HepG2 (cell line): ENCODE measurements at regions not wholly inside any gene's neighbourhood (a gene's known extent, or its start where the extent isn't known, plus 50 kb on each side); places are given as distances from the start of the nearest gene placed in this dataset.

Experiments used
- ATAC-seq: fragments of 200-7000 bp; cut with Tn5 transposase; 3 replicates; pipeline ENCODE4 v1.9.1; 2020; ENCODE audit warnings: mild to moderate bottlenecking, moderate library complexity
- BruUV-seq: library from RNA; stranded (reverse); fragments of 400-500 nt; replicated peaks from 2 replicates; lab custom pipeline; 2021; lab: Mats Ljungman, UMichigan
- CTCF ChIA-PET: fragments of 300-600 bp; formaldehyde crosslinking; extraction: SDS; loops from one replicate; lab custom pipeline; 2021; ENCODE audit warnings: low total read pairs, inconsistent platforms, low intra/inter-chr PET ratio; lab: Yijun Ruan, JAX
- POLR2A ChIA-PET: fragments of 350-600 bp; sonication (Branson Sonifier 250); formaldehyde crosslinking; loops from one replicate; lab custom pipeline; 2020; ENCODE audit warnings: antibody characterized with exemption, inconsistent platforms; lab: Yijun Ruan, JAX
- DNase-seq: peaks from one replicate; pipeline ENCODE4 v3.0.0-alpha.2; 2015; ENCODE audit warnings: low spot score
- FAIRE-seq: peaks from 3 replicates; lab custom pipeline; 2011; peaks lifted over from hg19 to GRCh38; lab: Jason Lieb, UNC
- H2AFZ ChIP-seq: one replicate; pipeline ENCODE4 v1.6.1; 2011; ENCODE audit warnings: low read length, inconsistent platforms
- H3K27ac ChIP-seq: fragments of 300-600 bp; 3 replicates; pipeline ENCODE4 v1.8.0; 2011; ENCODE audit warnings: mixed run types, mild to moderate bottlenecking, mixed read lengths, low read length, inconsistent platforms; ENCODE audit not compliant: insufficient read depth; ENCODE audit errors: extremely low read length
- H3K27me3 ChIP-seq, 2 experiments: fragments of 200-600 bp in 1 of 2; 2 replicates in 1 of 2; 3 replicates in 1 of 2; pipeline versions ENCODE4 v1.6.0 to v1.8.0; 2011; ENCODE audit warnings: low read length in 2 of 2, mild to moderate bottlenecking in 2 of 2, moderate library complexity in 2 of 2, inconsistent platforms in 1 of 2; ENCODE audit not compliant: insufficient read depth in 2 of 2, control insufficient read depth in 1 of 2
- H3K36me3 ChIP-seq, 2 experiments: fragments of 200-600 bp in 1 of 2; replicated peaks in 1 of 2; 2 replicates in 1 of 2; 3 replicates in 1 of 2; pipeline versions ENCODE4 v1.5.1 to v1.8.0; 2011; ENCODE audit warnings: low read length in 2 of 2, inconsistent platforms in 1 of 2; ENCODE audit not compliant: insufficient read depth in 2 of 2, control insufficient read depth in 1 of 2
- H3K4me1 ChIP-seq: 2 replicates; pipeline ENCODE4 v1.5.1; 2012; ENCODE audit warnings: low read length, inconsistent platforms; ENCODE audit not compliant: insufficient read depth
- H3K4me2 ChIP-seq: 2 replicates; pipeline ENCODE4 v1.6.0; 2011; ENCODE audit warnings: low read depth, low read length, inconsistent platforms
- H3K4me3 ChIP-seq, 3 experiments: fragments of 200-600 bp in 1 of 3; sonication (generic), shearing (Covaris generic) in 1 of 3; replicated peaks in 1 of 3; 2 replicates each; pipeline ENCODE4 v1.5.1; 2011 to 2016; ENCODE audit warnings: low read length in 3 of 3, inconsistent platforms in 2 of 3, low read depth in 2 of 3, mild to moderate bottlenecking in 2 of 3, control low read depth in 1 of 3, mixed read lengths in 1 of 3; ENCODE audit not compliant: insufficient read depth in 1 of 3
- H3K79me2 ChIP-seq: one replicate; pipeline ENCODE4 v1.6.1; 2011; ENCODE audit warnings: low read length, inconsistent platforms; ENCODE audit not compliant: insufficient read depth
- H3K9ac ChIP-seq: 2 replicates; pipeline ENCODE4 v1.6.0; 2011; ENCODE audit warnings: mild to moderate bottlenecking, low read depth, low read length, inconsistent platforms; ENCODE audit not compliant: insufficient read depth
- H3K9me3 ChIP-seq: 2 replicates; pipeline ENCODE4 v1.5.1; 2012; ENCODE audit warnings: mild to moderate bottlenecking, low read length
- H4K20me1 ChIP-seq: 2 replicates; pipeline ENCODE4 v1.6.0; 2011; ENCODE audit warnings: inconsistent platforms, mild to moderate bottlenecking, low read length, moderate library complexity; ENCODE audit not compliant: insufficient read depth
- CCDC6 ChIP-seq: sonication (generic); formaldehyde crosslinking; IDR thresholded peaks from 2 replicates; pipeline ENCODE4 v1.8.1; 2022; ENCODE audit warnings: mild to moderate bottlenecking, missing genetic modification reagents, moderate library complexity
- EED ChIP-seq: sonication (generic); formaldehyde crosslinking; IDR thresholded peaks from 2 replicates; pipeline ENCODE4 v1.5.0; 2020; ENCODE audit warnings: mild to moderate bottlenecking, missing genetic modification reagents
- NPAS2 ChIP-seq: sonication (generic); formaldehyde crosslinking; IDR thresholded peaks from 2 replicates; pipeline ENCODE4 v1.8.0; 2022; ENCODE audit warnings: mild to moderate bottlenecking, missing genetic modification reagents, borderline replicate concordance
- RAD51 ChIP-seq: fragments of 450-650 bp; IDR thresholded peaks from 2 replicates; pipeline ENCODE4 v1.6.1; 2016; ENCODE audit warnings: borderline replicate concordance
- RCOR2 ChIP-seq: IDR thresholded peaks from 2 replicates; pipeline ENCODE4 v1.6.1; 2016; ENCODE audit warnings: missing biosample characterization, missing genetic modification reagents
- RORA ChIP-seq: sonication (generic); formaldehyde crosslinking; IDR thresholded peaks from 2 replicates; pipeline ENCODE4 v1.5.0; 2020; ENCODE audit warnings: mild to moderate bottlenecking, missing genetic modification reagents, moderate library complexity
- SALL1 ChIP-seq: sonication (generic); formaldehyde crosslinking; IDR thresholded peaks from 2 replicates; pipeline ENCODE4 v1.8.0; 2022; ENCODE audit warnings: mild to moderate bottlenecking, missing genetic modification reagents
- SIN3A ChIP-seq: IDR thresholded peaks from 2 replicates; pipeline ENCODE4 v1.6.1; 2011; ENCODE audit warnings: low read depth, mild to moderate bottlenecking, control low read depth, low read length, borderline replicate concordance
- ZNF12 ChIP-seq: sonication (generic); formaldehyde crosslinking; IDR thresholded peaks from 2 replicates; pipeline ENCODE4 v1.5.0; 2020; ENCODE audit warnings: missing genetic modification reagents
- ZNF841 ChIP-seq: sonication (generic); formaldehyde crosslinking; IDR thresholded peaks from 2 replicates; pipeline ENCODE4 v1.8.1; 2023; ENCODE audit warnings: missing genetic modification reagents, borderline replicate concordance
- ZSCAN12 ChIP-seq: sonication (generic); formaldehyde crosslinking; IDR thresholded peaks from 2 replicates; pipeline ENCODE4 v1.9.0; 2021; ENCODE audit warnings: mild to moderate bottlenecking, missing genetic modification reagents
- WGBS: methylation state at CpG from one replicate; pipeline ENCODE4 v1.1.6; 2017; ENCODE audit warnings: low lambda C conversion rate; 5-methylcytosine and 5-hydroxymethylcytosine counted together
- in situ Hi-C: cut with HindIII; loops from 2 replicates; pipeline ENCODE4 v1.10.0; 2017; ENCODE audit warnings: low pct_unique_long_range_greater_than_20kb; ENCODE audit not compliant: extremely low pct_ligation_motif_present
- intact Hi-C: fragments of 100-400 bp; cut with micrococcal nuclease; formaldehyde crosslinking; loops from one replicate; pipeline ENCODE4 v1.10.0; 2022; ENCODE audit not compliant: unreplicated experiment
- TF ChIP-seq, protein P1 (sequence below): sonication (generic); formaldehyde crosslinking; IDR thresholded peaks from 2 replicates; pipeline ENCODE4 v1.5.1; 2020; ENCODE audit warnings: mild to moderate bottlenecking, moderate library complexity, missing genetic modification reagents
- TF ChIP-seq, protein P2 (sequence below): sonication (generic); formaldehyde crosslinking; IDR thresholded peaks from 2 replicates; pipeline ENCODE4 v1.8.1; 2023; ENCODE audit warnings: mild to moderate bottlenecking, inconsistent platforms, moderate library complexity, missing genetic modification reagents, borderline replicate concordance
- TF ChIP-seq, protein P3 (sequence below), 2 experiments: sonication (generic) in 1 of 2; formaldehyde crosslinking in 1 of 2; IDR thresholded peaks; 2 replicates each; pipeline versions ENCODE4 v1.4.0 to v1.6.1; 2018 to 2020; ENCODE audit warnings: missing genetic modification reagents in 2 of 2, borderline replicate concordance in 1 of 2, low read depth in 1 of 2, mild to moderate bottlenecking in 1 of 2, missing biosample characterization in 1 of 2

DNA sequence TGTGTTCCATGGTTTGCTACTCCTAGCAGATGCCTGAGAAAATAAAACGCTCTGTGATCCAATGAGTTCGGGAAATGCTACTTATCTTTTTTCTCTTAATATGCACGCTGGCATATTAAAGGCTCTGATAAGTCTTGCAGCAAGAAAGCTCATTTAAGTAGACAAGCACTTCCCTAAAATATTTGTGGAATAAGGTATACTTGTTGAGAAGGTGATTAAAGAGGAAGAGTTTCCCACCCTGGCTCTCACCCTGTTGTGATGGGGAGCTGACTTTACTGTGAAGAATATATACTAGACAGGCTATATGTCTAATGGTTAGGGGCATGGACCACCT is 279.4 kb downstream of the RPS24 start (continued):
- TF ChIP-seq SIN3A (no peak), RORA (CRISPR knock-in tag) (no peak)
- TF ChIP-seq, protein P1, sequence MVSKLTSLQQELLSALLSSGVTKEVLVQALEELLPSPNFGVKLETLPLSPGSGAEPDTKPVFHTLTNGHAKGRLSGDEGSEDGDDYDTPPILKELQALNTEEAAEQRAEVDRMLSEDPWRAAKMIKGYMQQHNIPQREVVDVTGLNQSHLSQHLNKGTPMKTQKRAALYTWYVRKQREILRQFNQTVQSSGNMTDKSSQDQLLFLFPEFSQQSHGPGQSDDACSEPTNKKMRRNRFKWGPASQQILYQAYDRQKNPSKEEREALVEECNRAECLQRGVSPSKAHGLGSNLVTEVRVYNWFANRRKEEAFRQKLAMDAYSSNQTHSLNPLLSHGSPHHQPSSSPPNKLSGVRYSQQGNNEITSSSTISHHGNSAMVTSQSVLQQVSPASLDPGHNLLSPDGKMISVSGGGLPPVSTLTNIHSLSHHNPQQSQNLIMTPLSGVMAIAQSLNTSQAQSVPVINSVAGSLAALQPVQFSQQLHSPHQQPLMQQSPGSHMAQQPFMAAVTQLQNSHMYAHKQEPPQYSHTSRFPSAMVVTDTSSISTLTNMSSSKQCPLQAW (CRISPR knock-in tag) = no peak

GRCh38 chr10:78313636-78314035 is 280.0 kb downstream of the RPS24 start:
- ChIA-PET CTCF (no interaction called here), POLR2A (no interaction called here)
- Histone ChIP-seq H3K9ac (no peak overlapping the region), H2AFZ (no peak overlapping the region), H3K27me3 (no peaks in the 10 kb centered on the region; a peak in 1 of 5 replicates), H3K4me2 (no peak overlapping the region), H3K27ac (no peak overlapping the region), H3K4me1 (no peaks in the 10 kb centered on the region), H3K4me3 (no peak overlapping the region), H3K9me3 (no peaks in the 10 kb centered on the region), H3K79me2 (no peaks in the 10 kb centered on the region), H3K36me3 (no peaks in the 10 kb centered on the region), H4K20me1 (no peaks in the 10 kb centered on the region)
- FAIRE-seq (no peak), ATAC-seq (no peak), DNase-seq (no peak)
- in situ Hi-C loops (no loop called here), intact Hi-C loops (no loop called here)
- 15% methylated on average over 3 of the region's 3 CpGs for WGBS
- BruUV-seq = no TSS peak
- TF ChIP-seq ZNF841 (CRISPR knock-in tag) (no peak), RCOR2 (no peak), CCDC6 (no peak), NPAS2 (no peak), RAD51 (no peak), ZSCAN12 (no peak), ZNF12 (CRISPR knock-in tag) (no peak), SALL1 (CRISPR knock-in tag) (no peak), EED (CRISPR knock-in tag) (no peak)
- TF ChIP-seq, protein P2, sequence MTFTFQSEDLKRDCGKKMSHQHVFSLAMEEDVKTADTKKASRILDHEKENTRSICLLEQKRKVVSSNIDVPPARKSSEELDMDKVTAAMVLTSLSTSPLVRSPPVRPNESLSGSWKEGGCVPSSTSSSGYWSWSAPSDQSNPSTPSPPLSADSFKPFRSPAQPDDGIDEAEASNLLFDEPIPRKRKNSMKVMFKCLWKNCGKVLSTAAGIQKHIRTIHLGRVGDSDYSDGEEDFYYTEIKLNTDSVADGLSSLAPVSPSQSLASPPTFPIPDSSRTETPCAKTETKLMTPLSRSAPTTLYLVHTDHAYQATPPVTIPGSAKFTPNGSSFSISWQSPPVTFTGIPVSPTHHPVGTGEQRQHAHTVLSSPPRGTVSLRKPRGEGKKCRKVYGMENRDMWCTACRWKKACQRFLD (CRISPR knock-in tag) = no peak
- TF ChIP-seq, protein P3, sequence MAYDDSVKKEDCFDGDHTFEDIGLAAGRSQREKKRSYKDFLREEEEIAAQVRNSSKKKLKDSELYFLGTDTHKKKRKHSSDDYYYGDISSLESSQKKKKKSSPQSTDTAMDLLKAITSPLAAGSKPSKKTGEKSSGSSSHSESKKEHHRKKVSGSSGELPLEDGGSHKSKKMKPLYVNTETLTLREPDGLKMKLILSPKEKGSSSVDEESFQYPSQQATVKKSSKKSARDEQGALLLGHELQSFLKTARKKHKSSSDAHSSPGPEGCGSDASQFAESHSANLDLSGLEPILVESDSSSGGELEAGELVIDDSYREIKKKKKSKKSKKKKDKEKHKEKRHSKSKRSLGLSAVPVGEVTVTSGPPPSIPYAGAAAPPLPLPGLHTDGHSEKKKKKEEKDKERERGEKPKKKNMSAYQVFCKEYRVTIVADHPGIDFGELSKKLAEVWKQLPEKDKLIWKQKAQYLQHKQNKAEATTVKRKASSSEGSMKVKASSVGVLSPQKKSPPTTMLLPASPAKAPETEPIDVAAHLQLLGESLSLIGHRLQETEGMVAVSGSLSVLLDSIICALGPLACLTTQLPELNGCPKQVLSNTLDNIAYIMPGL (CRISPR knock-in tag; IDR thresholded peaks at IDR 0.05; ENCODE audit: borderline replicate concordance in 1 of 2, low read depth in 1 of 2) = no peak
